DMS79 (cell line): ENCODE measurements at regions not wholly inside any gene's neighbourhood (a gene's known extent, or its start where the extent isn't known, plus 50 kb on each side); places are given as distances from the start of the nearest gene placed in this dataset.

Source experiments
- DNase-seq: peaks from one replicate; lab custom pipeline; 2025; lab: John Stamatoyannopoulos, UW

GRCh38 chr18:22467760-22468553 is 50.2 kb upstream of the CTAGE1 start:
- DNase-seq, result no peak

- no peak for DNase-seq
These were observed 50.8 kb upstream of the CTAGE1 start for GRCh38 chr18:22468554-22468891.

DNA sequence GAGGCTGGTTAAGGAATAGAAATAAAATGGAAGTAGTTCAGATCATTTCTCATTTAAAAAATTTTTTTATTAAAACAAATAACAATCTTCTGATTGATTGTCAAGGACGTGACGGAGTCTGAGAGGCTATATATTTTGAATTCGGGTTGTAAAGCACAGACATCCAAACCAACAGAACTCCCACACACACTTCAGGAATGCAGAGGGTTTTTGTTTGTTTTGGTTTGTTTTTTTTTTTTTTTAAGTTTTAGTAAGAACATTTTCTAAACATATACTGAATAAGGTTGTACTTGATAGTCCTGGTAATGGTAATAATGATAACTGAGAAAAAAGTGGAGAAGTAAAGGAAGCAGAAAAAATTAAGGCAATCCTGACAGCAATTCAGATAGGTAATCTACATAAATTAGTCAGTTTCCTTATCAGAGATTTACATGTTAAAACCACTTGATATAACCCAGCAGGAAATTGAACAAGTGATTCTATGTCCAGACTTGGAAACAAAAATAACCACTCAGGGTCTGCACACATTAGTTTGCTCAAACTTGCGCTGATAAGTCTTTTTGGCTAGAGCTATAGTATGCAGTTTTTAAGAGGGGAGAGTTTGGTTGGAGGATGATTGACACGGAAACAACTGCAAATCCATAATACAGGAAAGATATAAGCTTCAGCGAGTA is 51.5 kb upstream of the CTAGE1 start:
- DNase-seq, result no peak

DNA sequence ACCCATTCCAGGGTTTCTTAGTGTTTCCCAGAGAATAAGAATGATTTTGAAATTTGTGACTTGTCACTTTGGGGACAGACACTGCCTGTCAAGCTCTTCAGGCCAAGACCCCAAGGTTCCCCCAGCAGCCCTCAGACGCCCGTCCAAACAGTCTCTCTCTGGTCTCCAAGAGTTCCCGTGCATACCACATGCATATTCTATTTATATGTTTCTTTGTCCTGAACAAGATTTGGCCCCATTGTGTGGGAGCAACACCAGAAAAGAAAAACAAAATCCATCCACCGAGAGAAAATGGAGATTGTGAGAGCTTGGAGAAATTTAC is 52.2 kb upstream of the CTAGE1 start:
- DNase-seq, result no peak

DNA sequence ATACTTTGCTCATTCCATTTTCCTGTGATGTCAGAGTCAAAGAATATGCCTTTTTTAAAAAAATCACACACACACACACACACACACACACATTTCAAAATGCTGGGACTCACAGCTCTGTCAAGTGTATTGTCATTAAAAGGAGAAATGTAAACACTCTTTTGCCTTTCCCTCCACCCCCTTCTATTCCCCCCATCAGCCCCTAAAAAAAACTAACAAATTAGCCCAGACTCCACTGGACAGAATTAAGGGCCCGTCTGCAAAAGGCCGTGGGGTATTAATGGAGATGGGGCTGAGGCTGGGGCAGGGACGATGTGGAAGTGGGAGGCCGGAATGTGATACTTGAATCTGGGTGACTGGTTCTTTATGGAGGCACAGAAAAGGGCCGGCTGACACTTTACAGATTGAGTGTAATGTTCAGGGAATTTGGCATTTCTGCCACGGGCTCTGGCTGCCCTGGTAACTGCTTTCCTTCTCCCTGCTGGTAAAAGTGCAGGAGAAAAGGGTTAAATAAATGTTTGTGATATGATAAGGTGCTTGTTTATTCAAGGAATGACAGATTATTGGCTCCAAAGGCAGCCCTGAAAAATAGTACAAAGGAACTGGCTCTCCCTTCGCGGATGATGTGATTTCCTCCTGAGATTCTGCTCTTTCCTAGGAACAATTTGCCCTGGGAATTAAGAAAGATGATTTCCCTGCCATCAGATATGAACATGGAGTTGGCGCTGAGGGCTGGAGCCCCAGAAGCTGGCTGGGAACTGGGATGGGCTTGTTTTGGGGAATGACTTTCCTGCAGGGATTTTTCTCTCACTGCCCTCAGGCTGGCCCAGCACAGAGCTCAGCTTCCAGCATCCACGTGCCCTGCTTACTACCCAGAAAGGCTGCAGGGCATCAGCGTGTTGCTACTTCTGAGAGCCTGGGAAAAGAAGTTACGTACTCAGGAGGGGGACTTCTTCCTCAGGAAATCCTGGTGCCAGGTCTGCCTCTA is 52.8 kb upstream of the CTAGE1 start:
- no peak for DNase-seq

GRCh38 chr18:22471546-22472131 is 53.9 kb upstream of the CTAGE1 start:
- DNase-seq, result no peak

DNA sequence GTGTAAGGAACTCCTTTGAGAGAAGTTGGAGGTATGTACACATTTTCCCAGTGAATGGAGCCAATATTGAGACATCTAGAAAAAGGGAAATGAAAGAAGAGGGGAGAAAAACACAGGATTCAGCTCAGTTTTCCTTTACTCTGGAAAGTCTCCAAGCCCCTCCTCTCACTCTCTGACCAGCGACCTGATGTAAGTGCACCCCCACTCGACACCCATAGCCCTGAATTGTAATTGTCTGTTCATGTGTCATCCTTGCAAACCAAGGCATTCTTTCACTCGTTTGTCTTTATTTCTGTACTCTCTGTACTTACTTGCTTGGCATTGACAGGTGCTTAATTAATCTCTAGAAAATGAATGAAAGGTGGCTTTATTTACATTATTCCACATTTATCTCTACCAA is 55.7 kb upstream of the CTAGE1 start:
- no peak for DNase-seq

GRCh38 chr18:22475426-22476100 is 57.8 kb upstream of the CTAGE1 start:
- no peak for DNase-seq

GRCh38 chr18:22477222-22477621 is 59.5 kb upstream of the CTAGE1 start:
- no peak for DNase-seq

GRCh38 chr18:22482948-22483347 is 65.2 kb upstream of the CTAGE1 start:
- no peak for DNase-seq

DNA sequence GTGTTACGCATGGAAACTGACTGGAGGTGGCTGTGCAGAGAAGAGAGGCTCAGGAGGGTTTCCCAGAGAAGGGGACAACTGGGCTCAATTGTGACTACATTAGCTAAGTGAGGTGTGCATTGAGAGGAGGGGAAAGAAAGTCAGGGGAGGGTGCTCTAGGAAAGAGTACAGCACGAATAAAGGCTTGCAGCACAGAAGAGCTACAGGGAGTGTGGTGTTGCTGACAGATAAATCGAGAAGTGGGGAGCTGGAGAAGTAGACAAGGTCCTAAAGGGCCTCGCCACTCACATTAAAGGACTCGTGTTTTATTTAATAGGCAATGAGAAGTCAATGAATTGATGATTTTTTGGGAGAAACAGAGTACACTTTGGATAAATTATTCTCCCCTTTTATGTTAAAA is 65.7 kb upstream of the CTAGE1 start:
- no peak for DNase-seq

- no peak for DNase-seq
These were observed 66.8 kb upstream of the CTAGE1 start for GRCh38 chr18:22484471-22484870.

GRCh38 chr18:22485808-22486244 is 68.1 kb upstream of the CTAGE1 start:
- no peak for DNase-seq

- no peak for DNase-seq
These were observed 69.0 kb upstream of the CTAGE1 start for GRCh38 chr18:22486667-22487066.

GRCh38 chr18:22488554-22488953 is 70.8 kb upstream of the CTAGE1 start:
- DNase-seq, result no peak

GRCh38 chr18:22489704-22490103 is 72.0 kb upstream of the CTAGE1 start:
- no peak for DNase-seq

- DNase-seq, result no peak
These were observed 72.7 kb upstream of the CTAGE1 start for GRCh38 chr18:22490429-22490846.

DNA sequence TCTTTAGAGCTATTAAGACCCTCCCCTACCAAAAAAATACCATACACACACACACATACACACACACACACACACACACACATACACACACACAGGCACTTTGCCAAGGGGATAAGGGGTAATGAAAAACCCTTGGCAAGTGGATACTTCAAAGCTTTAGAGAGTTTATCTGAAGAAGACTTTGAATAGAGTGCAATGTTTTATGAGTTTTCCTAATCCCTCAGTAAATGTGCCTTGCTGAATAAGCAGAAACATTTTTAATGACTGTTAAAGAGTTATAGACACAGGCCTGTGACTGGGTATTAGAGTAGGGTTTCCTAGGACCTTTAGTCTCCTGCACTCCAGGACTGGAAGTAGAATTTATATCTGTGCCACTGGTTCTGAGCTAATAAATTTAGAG is 75.5 kb upstream of the CTAGE1 start:
- no peak for DNase-seq

GRCh38 chr18:22493940-22494339 is 76.2 kb upstream of the CTAGE1 start:
- DNase-seq, result no peak

DNA sequence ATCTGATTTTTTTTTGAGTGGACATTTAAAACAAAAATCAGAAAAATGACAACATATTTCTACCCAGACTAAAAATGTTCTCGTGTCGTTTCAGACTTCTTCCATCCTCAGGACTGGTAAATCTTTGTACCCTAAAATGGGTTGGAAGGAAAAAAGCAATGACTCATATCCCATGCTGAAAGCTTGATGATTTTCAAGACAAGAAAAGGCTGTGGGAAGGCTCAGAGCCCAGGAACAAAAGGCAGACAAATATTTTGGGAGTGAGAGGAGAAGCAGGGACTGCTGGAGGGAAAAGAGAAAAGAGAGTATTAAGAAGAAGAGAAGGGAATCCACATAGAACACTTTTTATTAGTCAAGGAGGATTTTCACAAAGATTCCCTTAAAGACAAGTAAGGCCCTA is 77.1 kb upstream of the CTAGE1 start:
- DNase-seq, result no peak

DNA sequence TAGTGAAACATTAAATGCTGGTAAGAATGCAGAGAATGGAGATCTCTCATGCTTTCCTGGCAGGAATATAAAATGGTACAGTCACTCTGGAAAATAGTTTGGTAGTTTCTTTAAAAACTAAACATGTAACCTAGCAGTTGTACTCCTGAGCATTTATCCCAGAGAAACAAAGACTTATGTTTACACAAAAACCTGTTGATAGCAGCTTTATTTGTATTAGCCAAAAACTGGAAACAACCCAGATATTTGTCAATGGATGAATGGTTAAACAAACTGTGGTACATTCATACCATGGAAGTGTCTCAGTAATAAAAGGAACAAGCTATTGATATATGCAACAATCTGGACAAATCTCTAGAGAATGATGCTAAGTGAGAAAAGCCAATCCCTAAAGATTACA is 81.7 kb upstream of the CTAGE1 start:
- no peak for DNase-seq

DNA sequence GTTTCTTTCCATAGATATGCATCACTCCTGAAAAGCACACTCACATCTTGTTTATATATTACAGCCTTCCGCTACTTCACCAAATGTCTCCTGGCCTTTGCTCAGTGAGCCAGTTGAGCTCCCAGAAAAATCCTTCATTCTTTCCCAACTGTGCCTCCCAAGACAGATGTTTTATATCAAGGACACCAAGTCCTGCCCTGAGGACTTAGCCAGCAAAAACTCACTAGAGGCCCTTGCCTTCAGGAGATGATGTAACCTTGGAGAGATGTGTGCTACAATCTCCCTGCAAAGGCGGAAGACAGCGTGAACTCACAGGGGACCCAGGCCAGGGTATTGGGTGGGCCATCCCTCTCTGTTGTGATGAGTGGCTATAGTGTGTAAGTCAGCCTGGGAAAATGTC is 86.1 kb upstream of the CTAGE1 start:
- no peak for DNase-seq
